Ishikawa (cell line): ENCODE measurements at regions not wholly inside any gene's neighbourhood (a gene's known extent, or its start where the extent isn't known, plus 50 kb on each side); places are given as distances from the start of the nearest gene placed in this dataset.

Experiments used
- CEBPB ChIP-seq: IDR thresholded peaks from 2 replicates; pipeline ENCODE4 v1.6.1; 2012
- EGR1 ChIP-seq: IDR thresholded peaks from 2 replicates; pipeline ENCODE4 v1.6.1; 2012
- EP300 ChIP-seq: IDR thresholded peaks from 2 replicates; pipeline ENCODE4 v1.6.1; 2012; ENCODE audit warnings: borderline replicate concordance
- MAX ChIP-seq: IDR thresholded peaks from 2 replicates; pipeline ENCODE4 v1.6.1; 2012
- NFIC ChIP-seq: IDR thresholded peaks from 2 replicates; pipeline ENCODE4 v1.6.1; 2012
- RAD21 ChIP-seq: IDR thresholded peaks from 2 replicates; pipeline ENCODE4 v1.6.1; 2012; ENCODE audit warnings: low read depth
- TAF1 ChIP-seq: IDR thresholded peaks from 2 replicates; pipeline ENCODE4 v1.6.1; 2012; ENCODE audit warnings: low read depth, mild to moderate bottlenecking
- TCF12 ChIP-seq: IDR thresholded peaks from 2 replicates; pipeline ENCODE4 v1.6.1; 2012; ENCODE audit warnings: low read depth
- TEAD4 ChIP-seq: IDR thresholded peaks from 2 replicates; pipeline ENCODE4 v1.6.1; 2012
- YY1 ChIP-seq: IDR thresholded peaks from 2 replicates; pipeline ENCODE4 v1.6.1; 2012; ENCODE audit warnings: low read depth

- no peak for TF ChIP-seq TCF12
- TF ChIP-seq MAX, result no peak
- no peak for TF ChIP-seq YY1
- TF ChIP-seq CEBPB, result no peak
- TF ChIP-seq RAD21, result no peak
- no peak for TF ChIP-seq TAF1
- no peak for TF ChIP-seq EP300
- TF ChIP-seq NFIC, result no peak
- no peak for TF ChIP-seq EGR1
- no peak for TF ChIP-seq TEAD4
Measured at GRCh38 chr2:71834796-71835195, 312.9 kb downstream of the CYP26B1 start.
